ENCODE measurements at regions not wholly inside any gene's neighbourhood (a gene's known extent, or its start where the extent isn't known, plus 50 kb on each side); places are given as distances from the start of the nearest gene placed in this dataset.

GRCh38 chrX:25213611-25214010 is 197.8 kb upstream of the ARX start:
- DNase-seq: no peak

GRCh38 chrX:25207803-25208475 is 192.2 kb upstream of the ARX start:
- no peak for DNase-seq

GRCh38 chrX:25206778-25207177 is 191.0 kb upstream of the ARX start:
- DNase-seq: no peak

- no peak for DNase-seq
Observed at GRCh38 chrX:25204182-25204581, 188.4 kb upstream of the ARX start.

- DNase-seq: no peak
Observed at GRCh38 chrX:25202827-25203226, 187.1 kb upstream of the ARX start.

- no peak for DNase-seq
Observed at GRCh38 chrX:25198891-25199290, 183.1 kb upstream of the ARX start.

- DNase-seq: no peak
Observed at GRCh38 chrX:25198253-25198652, 182.5 kb upstream of the ARX start.

GRCh38 chrX:25196221-25196620 is 180.5 kb upstream of the ARX start:
- DNase-seq: no peak

GRCh38 chrX:25191403-25191802 is 175.6 kb upstream of the ARX start:
- DNase-seq: no peak

GRCh38 chrX:25181775-25182174 is 166.0 kb upstream of the ARX start:
- DNase-seq: no peak

GRCh38 chrX:25180242-25180641 is 164.5 kb upstream of the ARX start:
- DNase-seq: no peak

GRCh38 chrX:25178555-25178954 is 162.8 kb upstream of the ARX start:
- no peak for DNase-seq

- no peak for DNase-seq
Observed at GRCh38 chrX:25175743-25176142, 160.0 kb upstream of the ARX start.

GRCh38 chrX:25175171-25175570 is 159.4 kb upstream of the ARX start:
- DNase-seq: no peak

GRCh38 chrX:25166546-25166945 is 150.8 kb upstream of the ARX start:
- DNase-seq: no peak

- DNase-seq: no peak
Observed at GRCh38 chrX:25166145-25166544, 150.4 kb upstream of the ARX start.

GRCh38 chrX:25158635-25159034 is 142.9 kb upstream of the ARX start:
- DNase-seq: no peak

- no peak for DNase-seq
Observed at GRCh38 chrX:25156832-25157231, 141.1 kb upstream of the ARX start.

- DNase-seq: no peak
Observed at GRCh38 chrX:25156323-25156722, 140.6 kb upstream of the ARX start.

- no peak for DNase-seq
Observed at GRCh38 chrX:25154168-25154567, 138.4 kb upstream of the ARX start.

- no peak for DNase-seq
Observed at GRCh38 chrX:25151749-25152148, 136.0 kb upstream of the ARX start.

- peak; percentile 60 for DNase-seq
Observed at GRCh38 chrX:25144043-25144940, 128.5 kb upstream of the ARX start.

GRCh38 chrX:25143596-25143995 is 127.8 kb upstream of the ARX start:
- no peak for DNase-seq

- DNase-seq: no peak
Observed at GRCh38 chrX:25141684-25142083, 125.9 kb upstream of the ARX start.
